ENCODE measurements at regions not wholly inside any gene's neighbourhood (a gene's known extent, or its start where the extent isn't known, plus 50 kb on each side); places are given as distances from the start of the nearest gene placed in this dataset.

GRCh38 chr3:102802819-102803420 is 368.1 kb downstream of the ZPLD1 start:
- TF ChIP-seq CTCF (IDR thresholded peaks at IDR 0.05) (no peak), EP300 (IDR thresholded peaks at IDR 0.05) (no peak), POLR2A (IDR thresholded peaks at IDR 0.05) (no peak)

Measured in sigmoid colon (tissue), 4 donors.